HT-29 (cell line): ENCODE measurements at regions not wholly inside any gene's neighbourhood (a gene's known extent, or its start where the extent isn't known, plus 50 kb on each side); places are given as distances from the start of the nearest gene placed in this dataset.
"Not testable (repeated sequence)": the region's sequence is repeated elsewhere in the genome, so short reads cannot be mapped to it uniquely, and the experiment has no call there.

Experiments used
- DNase-seq: peaks from one replicate; pipeline ENCODE4 v3.0.0-alpha.2; 2015; ENCODE audit warnings: low spot score

GRCh38 chr2:62410926-62411456 is 95.0 kb downstream of the TMEM17 start:
- no peak for DNase-seq

GRCh38 chr2:62410015-62410453 is 96.0 kb downstream of the TMEM17 start:
- peak; percentile 24 for DNase-seq

- no peak for DNase-seq
Observed at GRCh38 chr2:62409442-62409841, 96.6 kb downstream of the TMEM17 start.

- DNase-seq = no peak
Observed at GRCh38 chr2:62408241-62408677, 97.7 kb downstream of the TMEM17 start.

- DNase-seq = no peak
Observed at GRCh38 chr2:62407838-62408237, 98.2 kb downstream of the TMEM17 start.

GRCh38 chr2:62407401-62407800 is 98.6 kb downstream of the TMEM17 start:
- no peak for DNase-seq

GRCh38 chr2:62406573-62407043 is 99.4 kb downstream of the TMEM17 start:
- DNase-seq = peak; percentile 6

- no peak for DNase-seq
Observed at GRCh38 chr2:62404913-62405312, 101.1 kb downstream of the TMEM17 start.

GRCh38 chr2:62402156-62402555 is 103.8 kb downstream of the TMEM17 start:
- DNase-seq = no peak

GRCh38 chr2:62398356-62398755 is 107.6 kb downstream of the TMEM17 start:
- no peak for DNase-seq

GRCh38 chr2:62396880-62397279 is 109.1 kb downstream of the TMEM17 start:
- DNase-seq = no peak

GRCh38 chr2:62393293-62393692 is 112.7 kb downstream of the TMEM17 start:
- no peak for DNase-seq

GRCh38 chr2:62391696-62392095 is 114.3 kb downstream of the TMEM17 start:
- no peak for DNase-seq

GRCh38 chr2:62386378-62386777 is 119.6 kb downstream of the TMEM17 start:
- not testable (repeated sequence) for DNase-seq

GRCh38 chr2:62383846-62384245 is 122.1 kb downstream of the TMEM17 start:
- DNase-seq = no peak

GRCh38 chr2:62382757-62383156 is 123.2 kb downstream of the TMEM17 start:
- DNase-seq = no peak

GRCh38 chr2:62382122-62382521 is 123.9 kb downstream of the TMEM17 start:
- DNase-seq = no peak

GRCh38 chr2:62381656-62382055 is 124.3 kb downstream of the TMEM17 start:
- no peak for DNase-seq

GRCh38 chr2:62379566-62379965 is 126.4 kb downstream of the TMEM17 start:
- no peak for DNase-seq

- DNase-seq = no peak
Observed at GRCh38 chr2:62375113-62375420, 130.9 kb downstream of the TMEM17 start.

GRCh38 chr2:62374301-62375112 is 131.5 kb downstream of the TMEM17 start:
- DNase-seq = no peak

GRCh38 chr2:62372824-62373223 is 133.2 kb downstream of the TMEM17 start:
- no peak for DNase-seq
